HCT116 (cell line): ENCODE measurements at regions not wholly inside any gene's neighbourhood (a gene's known extent, or its start where the extent isn't known, plus 50 kb on each side); places are given as distances from the start of the nearest gene placed in this dataset.

Source experiments
- ATAC-seq: fragments of 200-7000 bp; cut with Tn5 transposase; 2 replicates; pipeline ENCODE4 v1.9.1; 2020; ENCODE audit warnings: mild to moderate bottlenecking, moderate library complexity
- BruUV-seq: library from RNA; stranded (reverse); fragments of 400-500 nt; replicated peaks from 2 replicates; lab custom pipeline; 2021; lab: Mats Ljungman, UMichigan
- CTCF ChIA-PET: fragments of 300-600 bp; sonication (Branson Sonifier 250); formaldehyde crosslinking; loops from one replicate; lab custom pipeline; 2021; ENCODE audit warnings: antibody characterized with exemption; lab: Charles Lee
- POLR2A ChIA-PET: fragments of 300-600, 350-600 bp; sonication (Branson Sonifier 250); formaldehyde crosslinking; loops from one replicate; lab custom pipeline; 2021; ENCODE audit warnings: antibody characterized with exemption; lab: Charles Lee
- RAD21 ChIA-PET, 2 experiments: fragments of 300-600 bp; sonication (Branson Sonifier 250); formaldehyde crosslinking; loops; one replicate each; lab custom pipeline; 2023; ENCODE audit warnings: low total read pairs in 2 of 2; ENCODE audit not compliant: uncharacterized antibody in 2 of 2, unreplicated experiment in 2 of 2, low non-redundant PET in 1 of 2; lab: Charles Lee
- DNase-seq: peaks from one replicate; pipeline ENCODE4 v3.0.0-alpha.2; 2010; ENCODE audit warnings: low read depth, low spot score
- H2AFZ ChIP-seq: fragments of 200-600 bp; shearing (Covaris generic), sonication (generic); 2 replicates; pipeline ENCODE4 v1.6.1; 2017; ENCODE audit warnings: low read depth, mixed run types, mixed read lengths, antibody characterized with exemption, low read length; ENCODE audit not compliant: poor library complexity, severe bottlenecking
- H3K27ac ChIP-seq: 2 replicates; pipeline ENCODE4 v1.5.1; 2012; ENCODE audit warnings: low read depth, low read length
- H3K27me3 ChIP-seq: fragments of 200-600 bp; sonication (generic); 2 replicates; pipeline ENCODE4 v1.6.1; 2016; ENCODE audit warnings: mixed run types, low read length, mixed read lengths; ENCODE audit not compliant: insufficient read depth
- H3K36me3 ChIP-seq, 2 experiments: fragments of 200-500 bp in 1 of 2; fragments of 200-600 bp in 1 of 2; sonication (Bioruptor generic) in 1 of 2; sonication (generic) in 1 of 2; 2 replicates each; pipeline versions ENCODE4 v1.5.1 to v1.6.1; 2014 to 2016; ENCODE audit warnings: low read length in 2 of 2, inconsistent platforms in 1 of 2, mixed read lengths in 1 of 2, mixed run types in 1 of 2; ENCODE audit not compliant: insufficient read depth in 2 of 2, control insufficient read depth in 1 of 2
- H3K4me1 ChIP-seq, 2 experiments: fragments of 200-600 bp in 1 of 2; sonication (generic) in 1 of 2; 2 replicates each; pipeline versions ENCODE4 v1.5.1 to v1.6.1; 2012 to 2017; ENCODE audit warnings: low read length in 2 of 2, inconsistent platforms in 1 of 2, mild to moderate bottlenecking in 1 of 2, mixed read lengths in 1 of 2, mixed run types in 1 of 2, moderate library complexity in 1 of 2; ENCODE audit not compliant: insufficient read depth in 2 of 2, control insufficient read depth in 1 of 2
- H3K4me2 ChIP-seq: fragments of 200-600 bp; sonication (generic); 2 replicates; pipeline ENCODE4 v1.6.1; 2017; ENCODE audit warnings: mixed run types, low read length, mixed read lengths
- H3K4me3 ChIP-seq, 2 experiments: fragments of 200-600 bp in 1 of 2; sonication (generic) in 1 of 2; replicated peaks in 1 of 2; 2 replicates each; pipeline ENCODE4 v1.5.1; 2011 to 2016; ENCODE audit warnings: low read length in 2 of 2, control low read depth in 1 of 2, low read depth in 1 of 2, mild to moderate bottlenecking in 1 of 2, mixed read lengths in 1 of 2, mixed run types in 1 of 2
- H3K79me2 ChIP-seq: fragments of 200-600 bp; sonication (generic); 2 replicates; pipeline ENCODE4 v1.6.1; 2017; ENCODE audit warnings: mild to moderate bottlenecking, mixed run types, low read length, moderate library complexity, mixed read lengths; ENCODE audit not compliant: insufficient read depth
- H3K9ac ChIP-seq: fragments of 200-600 bp; sonication (generic); 2 replicates; pipeline ENCODE4 v1.6.1; 2016; ENCODE audit warnings: low read length, mixed read lengths
- H3K9me2 ChIP-seq: fragments of 200-600 bp; sonication (generic), shearing (Covaris generic); 2 replicates; pipeline ENCODE4 v1.6.1; 2017; ENCODE audit warnings: mixed run types, mild to moderate bottlenecking, moderate library complexity; ENCODE audit not compliant: insufficient read depth
- H3K9me3 ChIP-seq, 2 experiments: fragments of 200-500 bp in 1 of 2; fragments of 200-600 bp in 1 of 2; sonication (Bioruptor generic) in 1 of 2; sonication (generic) in 1 of 2; 2 replicates each; pipeline ENCODE4 v1.6.1; 2014 to 2017; ENCODE audit warnings: low read length in 2 of 2, mixed read lengths in 2 of 2, inconsistent platforms in 1 of 2, low read depth in 1 of 2, mild to moderate bottlenecking in 1 of 2, mixed run types in 1 of 2, moderate library complexity in 1 of 2; ENCODE audit not compliant: control insufficient read depth in 1 of 2, insufficient read depth in 1 of 2
- H4K20me1 ChIP-seq: fragments of 200-600 bp; sonication (generic), shearing (Covaris generic); 2 replicates; pipeline ENCODE4 v1.6.1; 2017; ENCODE audit warnings: mixed run types, mild to moderate bottlenecking, moderate library complexity; ENCODE audit not compliant: insufficient read depth
- ATF3 ChIP-seq: IDR thresholded peaks from 2 replicates; pipeline ENCODE4 v1.6.1; 2012
- CBX3 ChIP-seq: IDR thresholded peaks from 2 replicates; pipeline ENCODE4 v1.6.1; 2012; ENCODE audit warnings: low read depth
- CEBPB ChIP-seq: IDR thresholded peaks from 2 replicates; pipeline ENCODE4 v1.6.1; 2012; ENCODE audit warnings: low read depth
- CTCF ChIP-seq, 3 experiments: fragments of 200-600 bp in 1 of 3; sonication (generic) in 1 of 3; IDR thresholded peaks in 2 of 3; conservative IDR thresholded peaks in 1 of 3; 2 replicates each; pipeline ENCODE4 v1.5.1; 2012 to 2017; ENCODE audit warnings: low read depth in 2 of 3, low read length in 2 of 3, antibody characterized with exemption in 1 of 3, borderline replicate concordance in 1 of 3, control low read depth in 1 of 3, mild to moderate bottlenecking in 1 of 3, mixed read lengths in 1 of 3, mixed run types in 1 of 3, moderate library complexity in 1 of 3; ENCODE audit not compliant: insufficient read depth in 1 of 3
- EGR1 ChIP-seq: IDR thresholded peaks from 2 replicates; pipeline ENCODE4 v1.6.1; 2012; ENCODE audit warnings: low read depth
- ELF1 ChIP-seq: IDR thresholded peaks from 2 replicates; pipeline ENCODE4 v1.6.1; 2012; ENCODE audit warnings: low read depth, borderline replicate concordance
- MAX ChIP-seq: IDR thresholded peaks from 2 replicates; pipeline ENCODE4 v1.6.1; 2012
- POLR2A ChIP-seq: IDR thresholded peaks from 2 replicates; pipeline ENCODE4 v1.7.0; 2011; ENCODE audit warnings: borderline replicate concordance; ENCODE audit not compliant: insufficient read depth, insufficient read length; ENCODE audit errors: extremely low read depth
- POLR2AphosphoS5 ChIP-seq: IDR thresholded peaks from 2 replicates; pipeline ENCODE4 v1.6.1; 2011; ENCODE audit warnings: mild to moderate bottlenecking, low read depth, low read length, moderate library complexity
- RAD21 ChIP-seq: IDR thresholded peaks from 2 replicates; pipeline ENCODE4 v1.6.1; 2012; ENCODE audit warnings: low read depth, mild to moderate bottlenecking
- REST ChIP-seq: IDR thresholded peaks from 2 replicates; pipeline ENCODE4 v1.6.1; 2012; ENCODE audit warnings: low read depth
- SIN3A ChIP-seq: IDR thresholded peaks from 2 replicates; pipeline ENCODE4 v1.6.1; 2012; ENCODE audit warnings: low read depth
- SP1 ChIP-seq: IDR thresholded peaks from 2 replicates; pipeline ENCODE4 v1.6.1; 2012; ENCODE audit warnings: low read depth
- SRF ChIP-seq: IDR thresholded peaks from 2 replicates; pipeline ENCODE4 v1.6.1; 2012; ENCODE audit warnings: low read depth
- TCF7L2 ChIP-seq: IDR thresholded peaks from 2 replicates; pipeline ENCODE4 v1.7.0; 2011; ENCODE audit warnings: borderline replicate concordance, inconsistent platforms; ENCODE audit not compliant: insufficient read depth, insufficient read length; ENCODE audit errors: extremely low read depth
- YY1 ChIP-seq: IDR thresholded peaks from 2 replicates; pipeline ENCODE4 v1.6.1; 2011; ENCODE audit warnings: low read length, low read depth, moderate library complexity, mild to moderate bottlenecking; ENCODE audit not compliant: insufficient replicate concordance; ENCODE audit errors: extremely low read depth
- ZBTB33 ChIP-seq: IDR thresholded peaks from 2 replicates; pipeline ENCODE4 v1.6.1; 2011; ENCODE audit warnings: mild to moderate bottlenecking, low read length, moderate library complexity; ENCODE audit not compliant: insufficient replicate concordance; ENCODE audit errors: extremely low read depth
- ZFX ChIP-seq: fragments of 450-650 bp; IDR thresholded peaks from 2 replicates; pipeline ENCODE4 v1.6.1; 2017
- ZNF274 ChIP-seq: fragments of 200-500 bp; sonication (Bioruptor generic); IDR thresholded peaks from 2 replicates; pipeline ENCODE4 v1.6.1; 2014; ENCODE audit warnings: mild to moderate bottlenecking, low read depth, low read length, inconsistent platforms
- intact Hi-C: fragments of 100-400 bp; cut with micrococcal nuclease; formaldehyde crosslinking; loops from 2 replicates; pipeline ENCODE4 v1.10.0; 2022

- ChIA-PET POLR2A (no interaction called here), CTCF (no interaction called here), RAD21 (no interaction called here)
- no peak for DNase-seq
- no peak for ATAC-seq
- Histone ChIP-seq H3K9ac (no peak overlapping the region), H3K9me3 (no peaks in the 10 kb centered on the region), H3K4me1 (no peaks in the 10 kb centered on the region), H3K27ac (no peak overlapping the region), H3K27me3 (no peaks in the 10 kb centered on the region), H2AFZ (no peak overlapping the region), H4K20me1 (no peaks in the 10 kb centered on the region), H3K79me2 (no peaks in the 10 kb centered on the region), H3K4me3 (no peak overlapping the region), H3K4me2 (no peak overlapping the region)
- intact Hi-C loops = no loop called here
- BruUV-seq = no TSS peak
- no peak for TF ChIP-seq ELF1
- TF ChIP-seq CBX3 = no peak
- TF ChIP-seq ZFX = no peak
- TF ChIP-seq SRF = no peak
- TF ChIP-seq POLR2AphosphoS5 = no peak
- TF ChIP-seq ATF3 = no peak
- TF ChIP-seq SP1 = no peak
- TF ChIP-seq TCF7L2 = no peak
- TF ChIP-seq POLR2A = no peak
- TF ChIP-seq EGR1 = no peak
- no peak for TF ChIP-seq CTCF (IDR thresholded peaks at IDR 0.05 in 2 of 3, conservative IDR thresholded peaks at IDR 0.05 in 1 of 3; ENCODE audit: borderline replicate concordance in 1 of 3, insufficient read depth in 1 of 3, low read depth in 2 of 3, low read length in 2 of 3)
- TF ChIP-seq RAD21 = no peak
- no peak for TF ChIP-seq MAX
- TF ChIP-seq ZNF274 = no peak
- TF ChIP-seq CEBPB = no peak
- no peak for TF ChIP-seq YY1
- no peak for TF ChIP-seq REST
- no peak for TF ChIP-seq SIN3A
- no peak for TF ChIP-seq ZBTB33
- TF ChIP-seq, all 23 proteins: peak for 0
- H3K36me3 ChIP-seq = no peaks in the 10 kb centered on the region
- no peaks in the 10 kb centered on the region for H3K9me2 ChIP-seq
These were observed 165.1 kb downstream of the HGF start for GRCh38 chr7:81604808-81605174.
